WTC11 (cell line): ENCODE measurements at regions not wholly inside any gene's neighbourhood (a gene's known extent, or its start where the extent isn't known, plus 50 kb on each side); places are given as distances from the start of the nearest gene placed in this dataset.
A peak's percentile ranks its signal among the peaks of the same experiment; 100 is the strongest.

Experiments used
- ATF3 ChIP-seq: sonication (generic); formaldehyde crosslinking; conservative IDR thresholded peaks from 2 replicates; pipeline ENCODE4 v1.8.1; 2022; ENCODE audit warnings: mild to moderate bottlenecking, missing genetic modification reagents
- CDX4 ChIP-seq: fragments of 250-450 bp; sonication (Bioruptor Pico); IDR thresholded peaks from 2 replicates; pipeline ENCODE4 v1.9.0; 2021; ENCODE audit warnings: moderate library complexity, mild to moderate bottlenecking, inconsistent platforms, borderline replicate concordance
- JUN ChIP-seq: sonication (generic); formaldehyde crosslinking; IDR thresholded peaks from 2 replicates; pipeline ENCODE4 v1.8.0; 2023; ENCODE audit warnings: mild to moderate bottlenecking, missing genetic modification reagents
- USF1 ChIP-seq: sonication (generic); formaldehyde crosslinking; IDR thresholded peaks from 2 replicates; pipeline ENCODE4 v1.8.0; 2022; ENCODE audit warnings: mild to moderate bottlenecking, missing genetic modification reagents
- ZBTB43 ChIP-seq: sonication (generic); formaldehyde crosslinking; IDR thresholded peaks from 2 replicates; pipeline ENCODE4 v1.8.1; 2023; ENCODE audit warnings: mild to moderate bottlenecking, missing genetic modification reagents
- TF ChIP-seq, protein P1 (sequence below): fragments of 200-600 bp; IDR thresholded peaks from 2 replicates; pipeline ENCODE4 v1.8.0; 2022; ENCODE audit warnings: antibody characterized with exemption
- TF ChIP-seq, protein P2 (sequence below): sonication (generic); formaldehyde crosslinking; IDR thresholded peaks from 2 replicates; pipeline ENCODE4 v1.8.0; 2022; ENCODE audit warnings: mild to moderate bottlenecking, missing genetic modification reagents
- TF ChIP-seq, protein P3 (sequence below): sonication (generic); formaldehyde crosslinking; IDR thresholded peaks from 2 replicates; pipeline ENCODE4 v1.8.1; 2023; ENCODE audit warnings: mild to moderate bottlenecking, missing genetic modification reagents, moderate library complexity

GRCh38 chr2:60641811-60642788 lies 88.6 kb upstream of the BCL11A start:
- TF ChIP-seq, protein P1, sequence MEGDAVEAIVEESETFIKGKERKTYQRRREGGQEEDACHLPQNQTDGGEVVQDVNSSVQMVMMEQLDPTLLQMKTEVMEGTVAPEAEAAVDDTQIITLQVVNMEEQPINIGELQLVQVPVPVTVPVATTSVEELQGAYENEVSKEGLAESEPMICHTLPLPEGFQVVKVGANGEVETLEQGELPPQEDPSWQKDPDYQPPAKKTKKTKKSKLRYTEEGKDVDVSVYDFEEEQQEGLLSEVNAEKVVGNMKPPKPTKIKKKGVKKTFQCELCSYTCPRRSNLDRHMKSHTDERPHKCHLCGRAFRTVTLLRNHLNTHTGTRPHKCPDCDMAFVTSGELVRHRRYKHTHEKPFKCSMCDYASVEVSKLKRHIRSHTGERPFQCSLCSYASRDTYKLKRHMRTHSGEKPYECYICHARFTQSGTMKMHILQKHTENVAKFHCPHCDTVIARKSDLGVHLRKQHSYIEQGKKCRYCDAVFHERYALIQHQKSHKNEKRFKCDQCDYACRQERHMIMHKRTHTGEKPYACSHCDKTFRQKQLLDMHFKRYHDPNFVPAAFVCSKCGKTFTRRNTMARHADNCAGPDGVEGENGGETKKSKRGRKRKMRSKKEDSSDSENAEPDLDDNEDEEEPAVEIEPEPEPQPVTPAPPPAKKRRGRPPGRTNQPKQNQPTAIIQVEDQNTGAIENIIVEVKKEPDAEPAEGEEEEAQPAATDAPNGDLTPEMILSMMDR, result peak; percentile 69
- TF ChIP-seq, protein P2, sequence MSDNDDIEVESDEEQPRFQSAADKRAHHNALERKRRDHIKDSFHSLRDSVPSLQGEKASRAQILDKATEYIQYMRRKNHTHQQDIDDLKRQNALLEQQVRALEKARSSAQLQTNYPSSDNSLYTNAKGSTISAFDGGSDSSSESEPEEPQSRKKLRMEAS (CRISPR knock-in tag), result no peak
- TF ChIP-seq, protein P3, sequence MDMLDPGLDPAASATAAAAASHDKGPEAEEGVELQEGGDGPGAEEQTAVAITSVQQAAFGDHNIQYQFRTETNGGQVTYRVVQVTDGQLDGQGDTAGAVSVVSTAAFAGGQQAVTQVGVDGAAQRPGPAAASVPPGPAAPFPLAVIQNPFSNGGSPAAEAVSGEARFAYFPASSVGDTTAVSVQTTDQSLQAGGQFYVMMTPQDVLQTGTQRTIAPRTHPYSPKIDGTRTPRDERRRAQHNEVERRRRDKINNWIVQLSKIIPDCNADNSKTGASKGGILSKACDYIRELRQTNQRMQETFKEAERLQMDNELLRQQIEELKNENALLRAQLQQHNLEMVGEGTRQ (CRISPR knock-in tag), result no peak
- TF ChIP-seq JUN (CRISPR knock-in tag) (no peak), USF1 (CRISPR knock-in tag) (no peak), ATF3 (CRISPR knock-in tag) (no peak), CDX4 (CRISPR knock-in tag) (no peak), ZBTB43 (CRISPR knock-in tag) (no peak)
